ENCODE measurements at regions not wholly inside any gene's neighbourhood (a gene's known extent, or its start where the extent isn't known, plus 50 kb on each side); places are given as distances from the start of the nearest gene placed in this dataset.
A peak's percentile ranks its signal among the peaks of the same experiment; 100 is the strongest.

DNA sequence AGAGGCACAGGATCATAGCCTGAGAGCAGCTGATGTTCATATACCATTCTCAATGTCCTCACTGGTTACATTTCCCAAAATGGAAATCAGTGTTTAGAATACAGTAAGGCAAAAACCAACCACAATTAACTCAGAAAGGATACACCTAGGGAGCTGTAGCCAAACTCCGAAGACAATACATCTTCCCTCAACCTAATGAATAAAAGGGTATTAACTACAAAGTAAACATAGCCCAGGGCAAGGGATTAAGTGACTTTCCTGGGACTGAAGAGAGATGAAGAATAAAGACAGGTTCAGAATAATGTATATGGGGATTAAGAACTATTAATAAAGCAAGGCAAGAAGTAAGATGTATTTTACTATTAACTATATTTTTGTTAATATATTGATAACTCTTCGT, 79.5 kb downstream of the RPS29 start:
- no peak for DNase-seq (ENCODE audit: low spot score)
- ChIA-PET POLR2A (ENCODE audit: low non-redundant PET) (no interaction called here), CTCF (no interaction called here)
- TF ChIP-seq, protein P1, sequence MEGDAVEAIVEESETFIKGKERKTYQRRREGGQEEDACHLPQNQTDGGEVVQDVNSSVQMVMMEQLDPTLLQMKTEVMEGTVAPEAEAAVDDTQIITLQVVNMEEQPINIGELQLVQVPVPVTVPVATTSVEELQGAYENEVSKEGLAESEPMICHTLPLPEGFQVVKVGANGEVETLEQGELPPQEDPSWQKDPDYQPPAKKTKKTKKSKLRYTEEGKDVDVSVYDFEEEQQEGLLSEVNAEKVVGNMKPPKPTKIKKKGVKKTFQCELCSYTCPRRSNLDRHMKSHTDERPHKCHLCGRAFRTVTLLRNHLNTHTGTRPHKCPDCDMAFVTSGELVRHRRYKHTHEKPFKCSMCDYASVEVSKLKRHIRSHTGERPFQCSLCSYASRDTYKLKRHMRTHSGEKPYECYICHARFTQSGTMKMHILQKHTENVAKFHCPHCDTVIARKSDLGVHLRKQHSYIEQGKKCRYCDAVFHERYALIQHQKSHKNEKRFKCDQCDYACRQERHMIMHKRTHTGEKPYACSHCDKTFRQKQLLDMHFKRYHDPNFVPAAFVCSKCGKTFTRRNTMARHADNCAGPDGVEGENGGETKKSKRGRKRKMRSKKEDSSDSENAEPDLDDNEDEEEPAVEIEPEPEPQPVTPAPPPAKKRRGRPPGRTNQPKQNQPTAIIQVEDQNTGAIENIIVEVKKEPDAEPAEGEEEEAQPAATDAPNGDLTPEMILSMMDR (conservative IDR thresholded peaks at IDR 0.05; ENCODE audit: low read depth) = no peak
- no peak overlapping the region for H3K27ac ChIP-seq

DNA sequence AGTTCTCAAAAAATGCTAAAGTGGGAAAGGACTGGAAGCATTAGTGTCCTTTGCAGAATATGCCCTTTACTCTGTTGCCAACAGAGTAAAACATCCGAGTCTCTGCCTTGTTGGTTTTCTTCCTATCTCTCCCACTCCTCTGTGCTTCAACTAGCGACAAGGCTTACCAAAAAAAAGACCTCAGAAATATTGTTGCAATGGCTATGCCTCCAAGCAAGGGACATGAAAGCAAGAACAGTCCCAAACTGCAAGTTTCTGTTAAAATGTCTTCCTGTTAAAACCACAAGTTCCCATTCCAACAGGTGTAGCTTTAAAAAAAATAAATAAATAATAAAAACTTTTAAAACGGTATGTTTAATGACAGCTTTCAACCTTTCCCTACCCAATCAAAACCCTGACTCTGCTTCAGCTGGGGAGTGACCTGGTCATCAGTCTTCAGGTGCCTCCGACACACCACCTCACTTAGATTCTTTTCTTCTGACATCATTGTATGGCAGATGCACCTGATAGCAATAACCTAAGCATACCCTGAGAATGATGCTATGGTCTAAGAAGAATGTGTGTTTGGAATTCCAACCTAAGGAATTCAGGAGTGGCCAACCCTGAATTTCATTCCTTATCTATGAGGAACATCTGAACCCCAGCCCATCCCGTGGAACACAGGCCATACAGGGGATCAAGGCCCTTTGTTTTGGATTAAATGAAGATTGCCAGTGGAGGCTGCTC, 81.0 kb downstream of the RPS29 start:
- ChIA-PET CTCF (no interaction called here), POLR2A (ENCODE audit: low non-redundant PET) (no interaction called here)
- DNase-seq (ENCODE audit: low spot score) = peak; percentile 73
- TF ChIP-seq, protein P1 (conservative IDR thresholded peaks at IDR 0.05; ENCODE audit: low read depth) = no peak
- H3K27ac ChIP-seq = no peak overlapping the region

DNA sequence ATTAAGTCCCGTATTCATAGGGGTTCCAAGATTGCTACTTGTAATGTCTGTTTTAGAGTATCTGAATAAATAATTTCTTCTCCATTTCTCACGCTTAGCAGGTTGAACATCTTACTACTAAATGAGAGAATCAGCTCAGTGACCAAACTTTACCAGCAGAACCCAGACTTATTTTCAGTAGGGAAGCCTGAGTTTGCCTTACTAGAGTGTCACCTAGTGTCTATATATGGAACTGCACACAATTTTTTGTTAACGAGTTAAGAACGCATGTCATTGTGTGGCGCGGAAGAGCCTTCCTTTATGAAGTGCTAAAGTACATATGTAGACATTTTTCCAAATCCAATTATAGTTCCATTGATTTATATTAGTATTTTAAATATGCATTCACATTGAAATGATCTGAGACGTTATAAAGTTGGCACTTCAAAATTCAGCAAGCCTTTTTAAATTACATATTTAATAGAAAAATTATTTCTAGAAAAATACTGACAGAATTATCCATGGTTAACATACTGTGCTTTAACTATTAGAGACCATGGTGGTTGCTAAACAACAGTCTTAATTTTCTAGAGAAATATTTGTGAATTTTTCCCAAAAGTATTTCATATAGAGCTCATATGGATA, 88.3 kb downstream of the RPS29 start:
- TF ChIP-seq, protein P1 (conservative IDR thresholded peaks at IDR 0.05; ENCODE audit: low read depth) = peak; percentile 83
- POLR2A ChIA-PET (ENCODE audit: low non-redundant PET) = interaction anchor here (0.6 kb wide), 1 partner anchor 123 kb away, joined by 3 read pairs; the partner anchor contains the start of genes MGAT2 and RPL36AL
- peak; percentile 34 for DNase-seq (ENCODE audit: low spot score)
- CTCF ChIA-PET = interaction anchor here (0.5 to 1.1 kb wide), 7 partner anchors 19 to 329 kb away, joined by 3 to 4 read pairs (median 3); no protein-coding TSS in a partner anchor
- no peak overlapping the region for H3K27ac ChIP-seq

DNA sequence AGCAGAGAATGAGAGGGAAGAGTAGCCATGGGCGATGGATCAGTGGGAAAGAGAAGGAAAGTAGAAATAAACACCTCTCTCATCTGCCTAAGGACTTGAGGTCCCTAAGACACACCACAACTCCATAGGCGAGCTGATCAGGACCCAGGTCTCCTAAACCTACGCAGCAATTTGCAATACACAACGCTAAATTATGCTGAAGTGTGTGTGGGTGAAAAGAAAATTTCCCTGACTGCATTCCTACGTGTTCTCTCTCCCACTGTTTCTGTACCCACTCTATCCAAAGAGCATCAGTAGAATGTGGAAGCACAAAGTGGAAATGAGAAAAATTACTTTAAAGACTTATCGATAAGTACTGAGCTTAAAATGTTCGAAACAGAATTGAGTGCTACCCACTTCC, 88.9 kb downstream of the RPS29 start:
- CTCF ChIA-PET = interaction anchor here (0.5 to 1.1 kb wide), 4 partner anchors 42 to 328 kb away, joined by 3 to 4 read pairs (median 3); no protein-coding TSS in a partner anchor

DNA sequence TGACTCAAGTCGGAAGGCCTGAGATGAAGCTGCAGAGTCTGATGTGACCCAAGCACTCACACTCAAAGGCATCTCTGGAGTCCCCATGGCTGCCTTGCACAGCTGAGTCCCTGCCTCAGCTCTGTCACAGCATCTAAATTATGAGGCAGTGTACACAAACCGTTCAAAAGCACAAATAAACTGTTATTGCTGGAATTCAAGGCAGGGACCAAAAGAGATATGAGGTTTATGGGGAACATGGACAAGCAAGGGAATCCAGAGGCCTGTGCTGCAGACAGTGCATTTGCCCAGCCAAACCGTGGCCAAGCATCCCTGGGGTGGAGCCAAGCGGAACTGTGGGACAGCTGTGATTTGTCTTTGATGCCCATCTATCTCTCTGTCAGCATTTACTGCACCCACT, 91.3 kb downstream of the RPS29 start:
- ChIA-PET POLR2A (ENCODE audit: low non-redundant PET) (no interaction called here), CTCF (interaction anchor here (1.5 kb wide), 1 partner anchor 33 kb away, joined by 6 read pairs; no protein-coding TSS in a partner anchor)
- H3K27ac ChIP-seq = no peak overlapping the region
- TF ChIP-seq, protein P1 (conservative IDR thresholded peaks at IDR 0.05; ENCODE audit: low read depth) = no peak
- DNase-seq (ENCODE audit: low spot score) = no peak

More for the DNA sequence above, 88.9 kb downstream of the RPS29 start:
- POLR2A ChIA-PET (ENCODE audit: low non-redundant PET) = interaction anchor here (0.6 kb wide), 1 partner anchor 123 kb away, joined by 3 read pairs; the partner anchor contains the start of genes MGAT2 and RPL36AL
- no peak overlapping the region for H3K27ac ChIP-seq
- TF ChIP-seq, protein P1 (conservative IDR thresholded peaks at IDR 0.05; ENCODE audit: low read depth) = no peak
- DNase-seq (ENCODE audit: low spot score) = no peak

DNA sequence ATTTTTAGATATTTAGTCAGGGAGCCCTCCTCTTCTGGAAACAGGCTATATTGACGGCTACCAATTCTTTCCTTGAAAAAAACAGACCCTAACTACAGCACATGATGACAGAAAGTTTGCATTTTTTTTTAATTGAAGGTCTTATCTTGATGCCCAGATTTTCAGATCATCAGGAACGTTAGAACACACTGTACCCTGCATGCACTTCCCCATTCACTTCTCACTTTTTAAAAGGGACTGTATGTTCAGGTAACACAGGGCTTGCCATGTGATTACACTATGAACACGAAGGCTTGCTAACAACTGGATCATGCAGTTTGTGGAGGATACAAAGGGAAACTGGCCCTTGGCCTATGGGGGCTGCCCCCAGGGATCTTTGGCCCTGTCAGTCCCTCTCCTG, 92.6 kb downstream of the RPS29 start:
- ChIA-PET POLR2A (ENCODE audit: low non-redundant PET) (no interaction called here), CTCF (no interaction called here)
- no peak for DNase-seq (ENCODE audit: low spot score)
- TF ChIP-seq, protein P1 (conservative IDR thresholded peaks at IDR 0.05; ENCODE audit: low read depth) = no peak
- H3K27ac ChIP-seq = no peak overlapping the region
